ENCODE measurements at regions not wholly inside any gene's neighbourhood (a gene's known extent, or its start where the extent isn't known, plus 50 kb on each side); places are given as distances from the start of the nearest gene placed in this dataset.

GRCh38 chr10:81674941-81675340, 200.1 kb upstream of the NRG3 start:
- intact Hi-C loops (cut with DNase I; ENCODE audit: low total_unique reads) = no loop called here
- WGBS, 5 donors = 65 to 83% (median 77%) methylated on average over 4 of the region's 4 CpGs

GRCh38 chr10:81679291-81679690, 195.7 kb upstream of the NRG3 start:
- H3K27ac ChIP-seq = no peak overlapping the region
- no peak overlapping the region for H3K4me3 ChIP-seq
- no peaks in the 10 kb centered on the region for H3K36me3 ChIP-seq
- TF ChIP-seq EP300 (IDR thresholded peaks at IDR 0.05) (no peak), POLR2AphosphoS5 (IDR thresholded peaks at IDR 0.05) (no peak), CTCF (IDR thresholded peaks at IDR 0.05) (no peak), POLR2A (IDR thresholded peaks at IDR 0.05) (no peak)
- H3K27me3 ChIP-seq = no peaks in the 10 kb centered on the region
- peaks cover 0 to 3% (median 0%) of the 10 kb centered on the region in 4 donors for H3K9me3 ChIP-seq
- intact Hi-C loops (cut with DNase I; ENCODE audit: low total_unique reads) = no loop called here
- no peaks in the 10 kb centered on the region for H3K4me1 ChIP-seq
- no peak for DNase-seq
- WGBS, 5 donors = 5 to 26% (median 11%) methylated on average over 1 of the region's 1 CpG

More at GRCh38 chr10:81674941-81675340, 200.1 kb upstream of the NRG3 start:
- Histone ChIP-seq H3K27me3 (no peaks in the 10 kb centered on the region), H3K36me3 (no peaks in the 10 kb centered on the region), H3K27ac (no peak overlapping the region), H3K9me3 (peaks cover 0 to 5% (median 3%) of the 10 kb centered on the region in 4 donors), H3K4me3 (no peak overlapping the region), H3K4me1 (no peaks in the 10 kb centered on the region)
- TF ChIP-seq POLR2A (IDR thresholded peaks at IDR 0.05) (no peak), CTCF (IDR thresholded peaks at IDR 0.05) (no peak), POLR2AphosphoS5 (IDR thresholded peaks at IDR 0.05) (no peak), EP300 (IDR thresholded peaks at IDR 0.05) (no peak)
- DNase-seq = no peak

GRCh38 chr10:81680359-81680758, 194.6 kb upstream of the NRG3 start:
- intact Hi-C loops (cut with DNase I; ENCODE audit: low total_unique reads) = no loop called here
- Histone ChIP-seq H3K4me1 (no peaks in the 10 kb centered on the region), H3K4me3 (no peak overlapping the region), H3K27me3 (no peaks in the 10 kb centered on the region), H3K27ac (no peak overlapping the region), H3K9me3 (no peaks in the 10 kb centered on the region), H3K36me3 (no peaks in the 10 kb centered on the region)
- TF ChIP-seq EP300 (IDR thresholded peaks at IDR 0.05) (no peak), POLR2A (IDR thresholded peaks at IDR 0.05) (no peak), POLR2AphosphoS5 (IDR thresholded peaks at IDR 0.05) (no peak), CTCF (IDR thresholded peaks at IDR 0.05) (no peak)
- DNase-seq = no peak
- WGBS, 5 donors = 38 to 67% (median 59%) methylated on average over 1 of the region's 1 CpG

GRCh38 chr10:81688459-81688858, 186.5 kb upstream of the NRG3 start:
- no peak for DNase-seq
- intact Hi-C loops (cut with DNase I; ENCODE audit: low total_unique reads) = no loop called here
- Histone ChIP-seq H3K27me3 (no peaks in the 10 kb centered on the region), H3K4me1 (no peaks in the 10 kb centered on the region), H3K27ac (no peak overlapping the region), H3K9me3 (peaks cover 0 to 8% (median 2%) of the 10 kb centered on the region in 4 donors), H3K4me3 (no peak overlapping the region), H3K36me3 (no peaks in the 10 kb centered on the region)
- TF ChIP-seq CTCF (IDR thresholded peaks at IDR 0.05) = no peak
- no peak for TF ChIP-seq POLR2A (IDR thresholded peaks at IDR 0.05)
- TF ChIP-seq POLR2AphosphoS5 (IDR thresholded peaks at IDR 0.05) = no peak
- TF ChIP-seq EP300 (IDR thresholded peaks at IDR 0.05) = no peak
- 80 to 94% (median 88%) methylated on average over 1 of the region's 1 CpG for WGBS, 5 donors

Data from stomach (tissue), 8 donors.